Sigmoid colon (tissue), 6 donors: ENCODE measurements at regions not wholly inside any gene's neighbourhood (a gene's known extent, or its start where the extent isn't known, plus 50 kb on each side); places are given as distances from the start of the nearest gene placed in this dataset.

Experiments
- DNase-seq: peaks from one replicate; pipeline ENCODE4 v3.0.0-alpha.2; 2019
- H3K27ac ChIP-seq, 4 donors: fragments of 200-600 bp; sonication (generic); one replicate each; pipeline ENCODE4 v1.5.1; 2016 to 2019; ENCODE audit warnings: mild to moderate bottlenecking in 1 of 4
- H3K27me3 ChIP-seq, 3 donors: fragments of 200-600 bp; sonication (generic); one replicate each; pipeline ENCODE4 v1.5.1; 2019; ENCODE audit warnings: mild to moderate bottlenecking in 1 of 3
- H3K36me3 ChIP-seq, 4 donors: fragments of 200-600 bp; sonication (generic); one replicate each; pipeline ENCODE4 v1.5.1; 2016 to 2019
- H3K4me1 ChIP-seq, 4 donors: fragments of 200-600 bp; sonication (generic); one replicate each; pipeline ENCODE4 v1.5.1; 2017 to 2019
- H3K4me3 ChIP-seq, 4 donors: fragments of 200-600 bp; sonication (generic); one replicate each; pipeline ENCODE4 v1.5.1; 2017 to 2019; ENCODE audit warnings: mild to moderate bottlenecking in 2 of 4, moderate library complexity in 1 of 4
- H3K9me3 ChIP-seq, 4 donors: fragments of 200-600 bp in 3 of 4; sonication (generic) in 3 of 4; one replicate each; pipeline versions ENCODE4 v1.5.1 to v1.6.1; 2013 to 2019
- EP300 ChIP-seq, 4 donors: sonication (generic); formaldehyde crosslinking; IDR thresholded peaks; one replicate each; pipeline ENCODE4 v1.6.1; 2017; ENCODE audit warnings: antibody characterized with exemption in 4 of 4
- POLR2A ChIP-seq, 2 donors: fragments of 450-650 bp; IDR thresholded peaks; one replicate each; pipeline ENCODE4 v1.6.1; 2016; ENCODE audit warnings: antibody characterized with exemption in 2 of 2, mild to moderate bottlenecking in 2 of 2, moderate library complexity in 2 of 2
- POLR2AphosphoS5 ChIP-seq, 4 donors: sonication (generic); formaldehyde crosslinking; IDR thresholded peaks; one replicate each; pipeline ENCODE4 v1.6.1; 2017; ENCODE audit warnings: antibody characterized with exemption in 4 of 4
- WGBS, 2 donors: extraction: QIAGEN DNeasy Blood & Tissue Kit; methylation state at CpG; one replicate each; pipeline ENCODE4 v1.1.7; 2013; 5-methylcytosine and 5-hydroxymethylcytosine counted together
- intact Hi-C: fragments of 100-400 bp; cut with DNase I; formaldehyde crosslinking; loops from one replicate; pipeline ENCODE4 v1.15.1; 2023
- TF ChIP-seq, protein P1 (sequence below), 4 experiments: fragments of 450-650 bp in 3 of 4; fragments of 200-600 bp in 1 of 4; IDR thresholded peaks; one replicate each; pipeline ENCODE4 v1.5.1; 2016 to 2019; ENCODE audit warnings: antibody characterized with exemption in 4 of 4, mild to moderate bottlenecking in 3 of 4, moderate library complexity in 2 of 4
- donor health status: healthy with polysubstance abuse.
- donor health status: healthy.

DNA sequence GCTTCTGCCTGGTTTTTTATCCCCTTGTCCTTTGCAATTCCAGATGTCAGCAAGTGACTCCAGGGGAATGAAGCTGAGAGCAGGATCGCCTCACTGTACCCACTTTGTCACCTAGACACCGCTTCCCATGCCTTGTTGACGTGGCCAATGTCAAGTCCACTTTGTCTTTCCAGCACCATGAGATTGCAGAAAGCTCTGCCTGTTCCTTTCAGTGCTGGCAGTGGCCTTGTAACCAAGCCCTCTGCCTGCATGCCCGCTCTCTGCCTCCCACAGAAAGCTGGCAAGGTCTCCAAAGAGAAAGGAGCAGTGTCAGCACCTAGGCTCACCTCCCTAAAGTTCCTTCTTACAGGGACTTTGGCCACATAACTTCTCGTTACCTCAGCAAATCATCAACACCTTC lies 282.2 kb upstream of the ST6GAL2 start:
- Histone ChIP-seq H3K9me3 (no peaks in the 10 kb centered on the region), H3K4me1 (no peaks in the 10 kb centered on the region), H3K36me3 (no peaks in the 10 kb centered on the region), H3K27me3 (no peaks in the 10 kb centered on the region), H3K4me3 (no peak overlapping the region), H3K27ac (no peak overlapping the region)
- TF ChIP-seq POLR2A (IDR thresholded peaks at IDR 0.05) (no peak), POLR2AphosphoS5 (IDR thresholded peaks at IDR 0.05) (no peak)
- no peak for DNase-seq
- WGBS, 2 donors, result 79 to 89% methylated on average over 5 of the region's 5 CpGs
- intact Hi-C loops, result no loop called here

DNA sequence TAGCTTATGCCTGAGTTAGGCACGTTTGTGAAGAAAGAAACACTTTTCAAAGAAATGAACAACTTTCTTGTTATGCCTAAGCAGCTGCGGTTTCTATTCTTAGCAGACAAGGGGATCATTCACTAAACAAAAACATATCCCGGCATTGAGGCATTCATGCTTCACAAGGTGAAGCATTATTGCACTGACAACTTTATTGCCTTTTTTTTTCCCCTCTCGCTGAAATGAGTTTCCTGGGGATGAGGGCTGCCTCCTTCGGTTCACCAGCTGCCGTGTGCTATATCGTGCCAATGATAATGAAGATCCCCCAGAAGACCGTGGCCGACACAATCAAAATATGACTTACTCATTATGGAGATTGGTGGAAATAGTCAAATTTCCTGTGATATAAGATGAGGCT lies 288.2 kb upstream of the ST6GAL2 start:
- intact Hi-C loops, result no loop called here

DNA sequence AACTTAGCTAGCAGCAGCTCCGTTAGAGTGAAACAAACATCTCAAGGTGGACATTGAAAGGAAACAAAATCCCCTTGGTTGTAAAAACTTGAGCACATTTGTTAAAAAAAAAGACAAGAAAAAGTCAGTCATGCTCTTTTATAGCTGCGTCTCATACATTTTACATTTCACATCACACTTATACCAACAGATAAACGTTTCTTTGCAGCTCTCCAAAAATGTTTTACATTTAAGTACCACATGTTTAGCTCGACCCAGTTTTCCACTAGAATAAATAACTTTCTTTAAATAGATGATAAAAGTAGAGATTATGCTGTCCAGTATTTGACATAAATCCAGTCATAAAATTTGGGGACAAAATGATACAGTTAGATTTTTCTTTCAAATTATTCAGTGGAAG lies 297.0 kb upstream of the ST6GAL2 start:
- H3K27ac ChIP-seq, result no peak overlapping the region
- 69 to 73% methylated on average over 4 of the region's 4 CpGs for WGBS, 2 donors
- DNase-seq, result no peak
- no peak overlapping the region for H3K4me3 ChIP-seq
- intact Hi-C loops, result no loop called here
- H3K36me3 ChIP-seq, result no peaks in the 10 kb centered on the region
- H3K9me3 ChIP-seq, result no peaks in the 10 kb centered on the region
- no peaks in the 10 kb centered on the region for H3K4me1 ChIP-seq
- TF ChIP-seq POLR2A (IDR thresholded peaks at IDR 0.05) (no peak), EP300 (IDR thresholded peaks at IDR 0.05) (no peak), POLR2AphosphoS5 (IDR thresholded peaks at IDR 0.05) (no peak)
- TF ChIP-seq, protein P1, sequence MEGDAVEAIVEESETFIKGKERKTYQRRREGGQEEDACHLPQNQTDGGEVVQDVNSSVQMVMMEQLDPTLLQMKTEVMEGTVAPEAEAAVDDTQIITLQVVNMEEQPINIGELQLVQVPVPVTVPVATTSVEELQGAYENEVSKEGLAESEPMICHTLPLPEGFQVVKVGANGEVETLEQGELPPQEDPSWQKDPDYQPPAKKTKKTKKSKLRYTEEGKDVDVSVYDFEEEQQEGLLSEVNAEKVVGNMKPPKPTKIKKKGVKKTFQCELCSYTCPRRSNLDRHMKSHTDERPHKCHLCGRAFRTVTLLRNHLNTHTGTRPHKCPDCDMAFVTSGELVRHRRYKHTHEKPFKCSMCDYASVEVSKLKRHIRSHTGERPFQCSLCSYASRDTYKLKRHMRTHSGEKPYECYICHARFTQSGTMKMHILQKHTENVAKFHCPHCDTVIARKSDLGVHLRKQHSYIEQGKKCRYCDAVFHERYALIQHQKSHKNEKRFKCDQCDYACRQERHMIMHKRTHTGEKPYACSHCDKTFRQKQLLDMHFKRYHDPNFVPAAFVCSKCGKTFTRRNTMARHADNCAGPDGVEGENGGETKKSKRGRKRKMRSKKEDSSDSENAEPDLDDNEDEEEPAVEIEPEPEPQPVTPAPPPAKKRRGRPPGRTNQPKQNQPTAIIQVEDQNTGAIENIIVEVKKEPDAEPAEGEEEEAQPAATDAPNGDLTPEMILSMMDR (IDR thresholded peaks at IDR 0.05), result no peak
- no peaks in the 10 kb centered on the region for H3K27me3 ChIP-seq

More for the DNA sequence above, 288.2 kb upstream of the ST6GAL2 start:
- H3K9me3 ChIP-seq, result no peaks in the 10 kb centered on the region
- H3K4me3 ChIP-seq, result no peak overlapping the region
- 68 to 70% methylated on average over 9 of the region's 9 CpGs for WGBS, 2 donors
- H3K27me3 ChIP-seq, result no peaks in the 10 kb centered on the region
- H3K36me3 ChIP-seq, result no peaks in the 10 kb centered on the region
- no peaks in the 10 kb centered on the region for H3K4me1 ChIP-seq
- no peak overlapping the region for H3K27ac ChIP-seq
- no peak for TF ChIP-seq EP300 (IDR thresholded peaks at IDR 0.05)
- TF ChIP-seq POLR2AphosphoS5 (IDR thresholded peaks at IDR 0.05), result no peak
- TF ChIP-seq POLR2A (IDR thresholded peaks at IDR 0.05), result no peak
- TF ChIP-seq, protein P1 (IDR thresholded peaks at IDR 0.05), result no peak
- DNase-seq, result no peak

DNA sequence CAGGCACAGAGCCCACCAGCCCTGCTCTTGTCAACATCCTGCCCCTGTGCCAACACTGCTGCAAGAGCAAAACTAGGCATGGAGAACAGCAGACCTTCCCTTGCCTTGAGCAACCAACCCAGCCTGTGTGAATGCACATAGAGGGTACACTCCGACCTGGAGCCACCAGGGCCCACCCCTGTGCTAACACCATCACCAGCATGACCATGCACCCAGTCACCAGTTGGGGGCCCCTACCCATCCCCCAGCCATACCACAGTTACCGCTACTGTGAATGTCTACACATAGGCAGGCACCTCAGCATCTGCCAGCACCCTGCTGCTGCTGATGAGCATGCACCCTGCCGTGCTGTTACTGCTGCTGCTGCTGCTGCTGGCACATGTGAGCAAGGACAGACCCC lies 301.9 kb upstream of the ST6GAL2 start:
- Histone ChIP-seq H3K4me1 (no peaks in the 10 kb centered on the region), H3K27ac (no peak overlapping the region), H3K27me3 (no peaks in the 10 kb centered on the region), H3K9me3 (no peaks in the 10 kb centered on the region), H3K4me3 (no peak overlapping the region), H3K36me3 (no peaks in the 10 kb centered on the region)
- TF ChIP-seq EP300 (IDR thresholded peaks at IDR 0.05), result no peak
- TF ChIP-seq, protein P1 (IDR thresholded peaks at IDR 0.05), result no peak
- TF ChIP-seq POLR2A (IDR thresholded peaks at IDR 0.05), result no peak
- 51 to 90% methylated on average over 3 of the region's 3 CpGs for WGBS, 2 donors
- DNase-seq, result no peak
- intact Hi-C loops, result no loop called here

DNA sequence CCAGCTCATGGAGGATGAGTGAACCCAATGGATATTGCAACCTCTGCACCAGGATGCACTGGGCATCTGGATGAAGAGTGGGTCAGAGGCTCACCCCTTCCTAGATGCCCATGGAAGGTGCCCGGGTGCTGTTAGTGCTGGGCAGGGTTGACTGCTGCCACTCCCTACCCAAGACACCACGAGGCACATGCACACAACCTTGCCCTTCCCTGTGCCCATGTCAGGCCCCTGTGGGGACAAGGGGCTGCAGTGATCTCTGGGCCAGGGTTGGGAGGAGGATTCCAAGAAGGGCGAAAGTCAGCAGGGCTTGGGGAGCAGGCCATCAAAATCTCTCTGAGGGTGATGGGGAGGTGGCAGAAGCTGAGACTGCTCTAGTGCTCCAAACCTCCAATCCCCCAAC lies 309.7 kb upstream of the ST6GAL2 start:
- no peak overlapping the region for H3K27ac ChIP-seq
- WGBS, 2 donors, result 80 to 89% methylated on average over 3 of the region's 3 CpGs
- H3K27me3 ChIP-seq, result no peaks in the 10 kb centered on the region
- TF ChIP-seq POLR2AphosphoS5 (IDR thresholded peaks at IDR 0.05), result no peak
- TF ChIP-seq POLR2A (IDR thresholded peaks at IDR 0.05), result no peak
- TF ChIP-seq, protein P1 (IDR thresholded peaks at IDR 0.05), result no peak
- no peak for TF ChIP-seq EP300 (IDR thresholded peaks at IDR 0.05)
- no peaks in the 10 kb centered on the region for H3K36me3 ChIP-seq
- no peaks in the 10 kb centered on the region for H3K9me3 ChIP-seq
- H3K4me3 ChIP-seq, result no peak overlapping the region
- DNase-seq, result no peak
- intact Hi-C loops, result no loop called here
- no peaks in the 10 kb centered on the region for H3K4me1 ChIP-seq
